ENCODE measurements at regions not wholly inside any gene's neighbourhood (a gene's known extent, or its start where the extent isn't known, plus 50 kb on each side); places are given as distances from the start of the nearest gene placed in this dataset.

GRCh38 chr4:186471441-186471840 is 83.9 kb downstream of the MTNR1A start:
- Histone ChIP-seq H3K9me3 (ENCODE audit: insufficient read depth in 2 of 2, low read depth in 1 of 2, low read length in 1 of 2) (no peaks in the 10 kb centered on the region), H4K5ac (ENCODE audit: insufficient read length, low read depth, low read length) (no peak overlapping the region), H3K36me3 (ENCODE audit: control insufficient read depth in 2 of 4, insufficient read depth in 4 of 4, low read length in 3 of 4) (no peaks in the 10 kb centered on the region), H2BK12ac (ENCODE audit: low read depth, low read length) (no peak overlapping the region), H3K18ac (ENCODE audit: extremely low read depth, low read length) (no peak overlapping the region), H3K4ac (replicated peaks; ENCODE audit: insufficient read length, low read depth, low read length) (no peak overlapping the region), H3K56ac (replicated peaks; ENCODE audit: insufficient read length, low read depth, low read length) (no peak overlapping the region), H2AFZ (ENCODE audit: low read length) (no peak overlapping the region), H3K27ac (ENCODE audit: low read depth, low read length) (no peak overlapping the region), H4K20me1 (replicated peaks in 1 of 2; ENCODE audit: control insufficient read depth in 1 of 2, insufficient read depth in 2 of 2, low read length in 2 of 2) (no peaks in the 10 kb centered on the region), H3K4me3 (ENCODE audit: extremely low read depth in 1 of 4, insufficient read depth in 2 of 4, low read depth in 3 of 4, low read length in 4 of 4) (no peak overlapping the region), H3K23ac (ENCODE audit: insufficient read length) (no peak overlapping the region), H3K9ac (replicated peaks in 1 of 4; ENCODE audit: extremely low read depth in 1 of 4, low read depth in 3 of 4, low read length in 3 of 4) (no peak overlapping the region), H3K79me1 (ENCODE audit: low read depth, low read length) (no peaks in the 10 kb centered on the region), H2BK15ac (ENCODE audit: low read length) (no peak overlapping the region), H2AK5ac (ENCODE audit: low read depth, low read length) (no peak overlapping the region), H2BK5ac (ENCODE audit: low read depth, low read length) (no peak overlapping the region), H3K27me3 (replicated peaks in 1 of 4; ENCODE audit: control insufficient read depth in 3 of 4, extremely low read depth in 1 of 4, insufficient read depth in 3 of 4, low read length in 3 of 4) (no peaks in the 10 kb centered on the region), H3K4me1 (replicated peaks in 1 of 4; ENCODE audit: control insufficient read depth in 3 of 4, insufficient read depth in 4 of 4, low read length in 3 of 4) (peaks cover 0 to 6% (median under 1%) of the 10 kb centered on the region in 4 experiments; a peak in 1 of 7 replicates), H2BK120ac (replicated peaks; ENCODE audit: low read depth, low read length) (no peak overlapping the region), H3K23me2 (ENCODE audit: low read depth, low read length) (no peaks in the 10 kb centered on the region), H3K14ac (ENCODE audit: insufficient read length) (no peak overlapping the region), H2BK20ac (ENCODE audit: low read length) (no peak overlapping the region), H3K4me2 (ENCODE audit: insufficient read depth in 1 of 2, low read depth in 2 of 2, low read length in 2 of 2) (no peak overlapping the region), H4K91ac (replicated peaks; ENCODE audit: insufficient read length, low read length) (no peak overlapping the region), H4K8ac (ENCODE audit: extremely low read depth, insufficient read depth, low read length) (no peak overlapping the region), H3K79me2 (ENCODE audit: control insufficient read depth in 1 of 2, insufficient read depth in 2 of 2, low read length in 2 of 2) (no peaks in the 10 kb centered on the region)
- DNase-seq (ENCODE audit: low read depth in 1 of 2, low spot score in 2 of 2) (no peak), FAIRE-seq (no peak)
- CTCF ChIA-PET (ENCODE audit: partially characterized antibody), result interaction anchor here (0.7 to 1.8 kb wide), 4 partner anchors 9 to 84 kb away, joined by 3 to 6 read pairs (median 4); partner anchors contain the start of gene MTNR1A
- WGBS, 2 experiments (ENCODE audit: extremely low coverage in 1 of 2, insufficient coverage in 1 of 2, insufficient read length in 1 of 2, insufficient replicate concordance in 2 of 2, low coverage in 1 of 2, low lambda C conversion rate in 2 of 2, missing lambda C conversion rate in 1 of 2), result 78% methylated on average over 3 of the region's 3 CpGs; no CpG with 5 or more reads in 1 of the 2 experiments
- POLR2A ChIA-PET (ENCODE audit: partially characterized antibody), result no interaction called here
- TF ChIP-seq RXRA (IDR thresholded peaks at IDR 0.05; ENCODE audit: insufficient read depth, low read depth, low read length) (no peak), USF2 (IDR thresholded peaks at IDR 0.05; ENCODE audit: low read length) (no peak), SIX5 (IDR thresholded peaks at IDR 0.05; ENCODE audit: low read depth, low read length) (no peak), MAFK (IDR thresholded peaks at IDR 0.05; ENCODE audit: low read depth, low read length) (no peak), POU5F1 (IDR thresholded peaks at IDR 0.05; ENCODE audit: low read depth, low read length) (no peak), CHD1 (IDR thresholded peaks at IDR 0.05; ENCODE audit: low read depth, low read length) (no peak), HDAC6 (IDR thresholded peaks at IDR 0.05; ENCODE audit: low read depth, low read length) (no peak), RNF2 (IDR thresholded peaks at IDR 0.05; ENCODE audit: borderline replicate concordance, low read depth, low read length, missing control alignments, poor library complexity, severe bottlenecking) (no peak), SRF (IDR thresholded peaks at IDR 0.05; ENCODE audit: low read depth, low read length) (no peak), SIRT6 (IDR thresholded peaks at IDR 0.05; ENCODE audit: low read length) (no peak), EGR1 (IDR thresholded peaks at IDR 0.05; ENCODE audit: borderline replicate concordance, low read depth, low read length) (no peak), CHD2 (IDR thresholded peaks at IDR 0.05; ENCODE audit: low read length) (no peak), KDM1A (IDR thresholded peaks at IDR 0.05; ENCODE audit: borderline replicate concordance, low read length) (no peak)
